Right atrium auricular region (tissue), 2 donors: ENCODE measurements at regions not wholly inside any gene's neighbourhood (a gene's known extent, or its start where the extent isn't known, plus 50 kb on each side); places are given as distances from the start of the nearest gene placed in this dataset.

Experiments used
- DNase-seq: peaks from one replicate; pipeline ENCODE4 v3.0.0-alpha.2; 2019; ENCODE audit warnings: low spot score
- H3K27ac ChIP-seq, 2 donors: fragments of 200-600 bp; sonication (generic); 1 replicate in 1 of 2; 2 replicates in 1 of 2; pipeline ENCODE4 v1.5.1; 2016 to 2019
- H3K27me3 ChIP-seq, 2 donors: fragments of 200-600 bp; sonication (generic); one replicate each; pipeline versions ENCODE4 v1.5.1 to v1.6.0; 2017 to 2019
- H3K36me3 ChIP-seq: fragments of 200-600 bp; sonication (generic); one replicate; pipeline ENCODE4 v1.5.1; 2016
- H3K4me1 ChIP-seq, 2 donors: fragments of 200-600 bp; sonication (generic); one replicate each; pipeline versions ENCODE4 v1.5.1 to v1.6.0; 2017 to 2019
- H3K4me3 ChIP-seq, 2 donors: fragments of 200-600 bp; sonication (generic); 1 replicate in 1 of 2; 2 replicates in 1 of 2; pipeline ENCODE4 v1.5.1; 2017 to 2019; ENCODE audit warnings: mild to moderate bottlenecking in 1 of 2, moderate library complexity in 1 of 2
- H3K9me3 ChIP-seq, 2 donors: fragments of 200-600 bp; sonication (generic); one replicate each; pipeline ENCODE4 v1.5.1; 2019
- CTCF ChIP-seq, 2 donors: fragments of 200-600 bp; sonication (generic); IDR thresholded peaks; one replicate each; pipeline ENCODE4 v1.5.1; 2019; ENCODE audit warnings: antibody characterized with exemption in 2 of 2

GRCh38 chr4:10971800-10972401, 287.3 kb upstream of the CLNK start:
- Histone ChIP-seq H3K4me1 (no peaks in the 10 kb centered on the region), H3K4me3 (no peak overlapping the region), H3K36me3 (no peaks in the 10 kb centered on the region), H3K27ac (no peak overlapping the region), H3K27me3 (no peaks in the 10 kb centered on the region), H3K9me3 (no peaks in the 10 kb centered on the region)
- DNase-seq, result no peak
- no peak for TF ChIP-seq CTCF (IDR thresholded peaks at IDR 0.05)

GRCh38 chr4:10965196-10965595, 280.6 kb upstream of the CLNK start:
- no peaks in the 10 kb centered on the region for H3K27me3 ChIP-seq
- H3K4me3 ChIP-seq, result no peak overlapping the region
- H3K27ac ChIP-seq, result no peak overlapping the region
- no peaks in the 10 kb centered on the region for H3K36me3 ChIP-seq
- DNase-seq, result no peak
- no peak for TF ChIP-seq CTCF (IDR thresholded peaks at IDR 0.05)
- no peaks in the 10 kb centered on the region for H3K4me1 ChIP-seq
- no peaks in the 10 kb centered on the region for H3K9me3 ChIP-seq

- H3K36me3 ChIP-seq, result no peaks in the 10 kb centered on the region
- no peaks in the 10 kb centered on the region for H3K4me1 ChIP-seq
- H3K27me3 ChIP-seq, result no peaks in the 10 kb centered on the region
- no peak for DNase-seq
- H3K27ac ChIP-seq, result no peak overlapping the region
- no peak for TF ChIP-seq CTCF (IDR thresholded peaks at IDR 0.05)
- no peak overlapping the region for H3K4me3 ChIP-seq
- H3K9me3 ChIP-seq, result no peaks in the 10 kb centered on the region
These were observed 279.6 kb upstream of the CLNK start for GRCh38 chr4:10963958-10964703.

GRCh38 chr4:10963241-10963640, 278.7 kb upstream of the CLNK start:
- Histone ChIP-seq H3K27me3 (no peaks in the 10 kb centered on the region), H3K4me3 (no peak overlapping the region), H3K4me1 (no peaks in the 10 kb centered on the region), H3K36me3 (no peaks in the 10 kb centered on the region), H3K9me3 (no peaks in the 10 kb centered on the region), H3K27ac (no peak overlapping the region)
- no peak for DNase-seq
- TF ChIP-seq CTCF (IDR thresholded peaks at IDR 0.05), result no peak

- Histone ChIP-seq H3K27me3 (no peaks in the 10 kb centered on the region), H3K4me1 (no peaks in the 10 kb centered on the region), H3K36me3 (no peaks in the 10 kb centered on the region), H3K4me3 (no peak overlapping the region), H3K9me3 (no peaks in the 10 kb centered on the region), H3K27ac (no peak overlapping the region)
- TF ChIP-seq CTCF (IDR thresholded peaks at IDR 0.05), result no peak
- no peak for DNase-seq
These were observed 277.7 kb upstream of the CLNK start for GRCh38 chr4:10962246-10962645.
